ENCODE measurements at regions not wholly inside any gene's neighbourhood (a gene's known extent, or its start where the extent isn't known, plus 50 kb on each side); places are given as distances from the start of the nearest gene placed in this dataset.

- no peak for DNase-seq
- no peaks in the 10 kb centered on the region for H3K4me1 Mint-ChIP-seq
- peaks cover 5 to 11% (median 8%) of the 10 kb centered on the region in 3 donors for H3K27me3 Mint-ChIP-seq
- H3K27ac Mint-ChIP-seq, result peak overlapping the region in 1 of 6 donors; percentile 3
- H3K4me3 Mint-ChIP-seq, result no peak overlapping the region
- no peaks in the 10 kb centered on the region for H3K36me3 Mint-ChIP-seq
- ATAC-seq (ENCODE audit: low read depth in 2 of 2), result no peak
- H3K9me3 Mint-ChIP-seq, result peaks cover 0 to 4% (median 0%) of the 10 kb centered on the region in 7 donors
Observed at GRCh38 chr1:14082331-14082730, 382.3 kb downstream of the PRDM2 start.

GRCh38 chr1:14083277-14083676, 383.3 kb downstream of the PRDM2 start:
- DNase-seq (no peak), ATAC-seq (ENCODE audit: low read depth in 2 of 2) (no peak)
- Mint-ChIP-seq H3K9me3 (peaks cover 0 to 2% (median 0%) of the 10 kb centered on the region in 7 donors), H3K4me3 (no peak overlapping the region), H3K27ac (no peak overlapping the region), H3K36me3 (no peaks in the 10 kb centered on the region), H3K4me1 (no peaks in the 10 kb centered on the region), H3K27me3 (peaks cover 5 to 11% (median 8%) of the 10 kb centered on the region in 3 donors)

DNA sequence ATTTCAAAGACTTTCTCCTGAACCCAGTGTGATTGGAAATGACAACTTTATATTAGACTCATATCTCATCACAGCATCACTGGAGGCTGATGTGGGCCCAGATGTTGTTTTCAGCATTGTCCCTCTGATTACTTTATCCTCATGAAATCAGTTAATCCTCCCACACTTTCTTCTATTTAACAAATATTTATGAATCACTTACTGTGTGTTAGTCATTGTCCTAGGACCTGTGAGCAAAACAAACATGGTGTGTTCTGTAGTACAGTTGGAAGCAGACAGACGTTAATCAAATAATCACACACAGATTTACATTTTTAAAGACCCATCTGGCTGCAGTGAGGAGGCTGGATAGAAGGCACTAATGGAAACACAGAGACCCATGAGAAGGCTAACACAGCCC, 383.7 kb downstream of the PRDM2 start:
- Mint-ChIP-seq H3K27ac (no peak overlapping the region), H3K4me1 (no peaks in the 10 kb centered on the region), H3K9me3 (peaks cover 0 to 2% (median 0%) of the 10 kb centered on the region in 7 donors), H3K27me3 (peaks cover 5 to 11% (median 8%) of the 10 kb centered on the region in 3 donors), H3K4me3 (no peak overlapping the region), H3K36me3 (no peaks in the 10 kb centered on the region)
- DNase-seq, result no peak
- no peak for ATAC-seq (ENCODE audit: low read depth in 2 of 2)

GRCh38 chr1:14090062-14090461, 390.1 kb downstream of the PRDM2 start:
- H3K4me1 Mint-ChIP-seq, result no peaks in the 10 kb centered on the region
- H3K9me3 Mint-ChIP-seq, result peaks cover 6 to 15% (median 10%) of the 10 kb centered on the region in 7 donors
- no peak for ATAC-seq (ENCODE audit: low read depth in 2 of 2)
- H3K27me3 Mint-ChIP-seq, result peaks cover 22 to 30% (median 27%) of the 10 kb centered on the region in 3 donors
- no peak overlapping the region for H3K4me3 Mint-ChIP-seq
- DNase-seq, result no peak
- peaks cover 7 to 9% of the 10 kb centered on the region in 2 donors for H3K36me3 Mint-ChIP-seq
- no peak overlapping the region for H3K27ac Mint-ChIP-seq

- Mint-ChIP-seq H3K27ac (no peak overlapping the region), H3K4me1 (no peaks in the 10 kb centered on the region), H3K9me3 (peaks cover 6 to 15% (median 10%) of the 10 kb centered on the region in 7 donors), H3K36me3 (peaks cover 7 to 9% of the 10 kb centered on the region in 2 donors), H3K4me3 (no peak overlapping the region), H3K27me3 (peaks cover 22 to 35% (median 27%) of the 10 kb centered on the region in 3 donors)
- DNase-seq (no peak), ATAC-seq (ENCODE audit: low read depth in 2 of 2) (no peak)
Observed at GRCh38 chr1:14090531-14090930, 390.5 kb downstream of the PRDM2 start.

DNA sequence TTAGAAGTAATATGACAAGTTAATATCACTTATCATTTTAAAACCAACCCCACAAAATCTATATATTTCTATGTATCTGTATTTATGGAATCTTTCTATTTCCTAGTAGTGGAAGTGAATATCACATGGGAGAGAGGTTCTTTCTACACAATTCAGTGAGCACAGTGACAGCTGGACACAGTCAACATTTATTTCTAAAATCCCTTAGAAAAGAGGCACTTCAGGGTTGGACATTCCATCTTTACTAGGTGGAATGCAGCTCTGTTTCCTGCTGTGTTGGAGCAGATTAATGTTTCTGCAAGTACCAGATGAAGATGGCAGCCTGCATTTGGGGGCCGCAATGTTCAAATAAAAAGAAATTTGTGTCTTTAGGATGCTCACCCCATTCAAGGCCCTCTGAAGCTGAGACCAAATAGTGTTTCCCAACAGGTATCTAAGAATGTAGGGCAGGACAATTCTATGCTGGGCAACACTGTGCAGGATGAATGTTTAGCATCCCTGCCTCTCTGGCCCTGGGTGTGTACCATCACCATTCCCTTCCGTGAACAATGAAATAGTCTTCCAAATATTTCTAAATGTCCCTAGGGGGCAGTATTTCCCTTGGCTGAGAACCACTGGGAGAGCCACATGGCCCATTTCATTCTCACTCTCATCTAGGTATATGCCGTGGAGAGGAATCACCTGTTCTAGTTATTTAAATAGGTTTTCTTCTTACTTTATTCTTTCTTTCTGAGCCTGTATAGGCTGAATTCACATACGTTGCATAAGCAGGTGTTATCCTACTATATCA, 394.8 kb downstream of the PRDM2 start:
- Mint-ChIP-seq H3K4me3 (no peak overlapping the region), H3K9me3 (peaks cover 4 to 15% (median 13%) of the 10 kb centered on the region in 7 donors), H3K36me3 (peaks cover 7 to 8% of the 10 kb centered on the region in 2 donors), H3K4me1 (no peaks in the 10 kb centered on the region), H3K27me3 (peaks cover 38 to 55% (median 45%) of the 10 kb centered on the region in 3 donors), H3K27ac (no peak overlapping the region)
- DNase-seq, result no peak
- no peak for ATAC-seq (ENCODE audit: low read depth in 2 of 2)

DNA sequence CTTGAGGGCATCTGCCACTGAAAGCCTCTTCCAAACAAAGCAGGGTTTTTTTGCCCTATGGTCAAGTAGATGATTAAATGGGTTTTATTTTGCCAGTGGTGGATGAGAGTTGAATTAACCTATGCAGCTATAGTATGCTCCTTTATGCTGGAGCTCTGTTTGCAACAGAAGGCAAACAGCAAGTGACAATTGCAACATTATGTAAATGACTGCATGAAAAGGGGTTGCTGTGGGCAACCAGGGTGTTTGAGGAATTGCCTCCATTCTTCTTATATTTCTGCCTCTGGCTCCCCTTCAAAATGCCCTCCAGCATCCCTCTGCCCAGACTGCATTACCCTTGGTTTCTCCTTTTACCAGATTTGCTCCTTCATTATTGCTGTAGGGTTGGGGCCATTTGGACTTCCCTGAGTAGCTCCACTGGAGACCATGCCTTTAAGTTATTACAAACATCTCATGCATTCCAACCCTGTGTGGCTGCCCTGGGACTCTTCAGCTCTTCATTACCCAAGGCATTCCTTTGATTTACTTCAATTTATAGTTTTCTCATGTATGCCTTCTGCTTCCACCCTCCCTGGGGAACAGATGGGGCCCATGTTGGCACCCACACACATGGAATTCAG, 398.4 kb downstream of the PRDM2 start:
- H3K36me3 Mint-ChIP-seq, result no peaks in the 10 kb centered on the region
- H3K4me3 Mint-ChIP-seq, result no peak overlapping the region

DNA sequence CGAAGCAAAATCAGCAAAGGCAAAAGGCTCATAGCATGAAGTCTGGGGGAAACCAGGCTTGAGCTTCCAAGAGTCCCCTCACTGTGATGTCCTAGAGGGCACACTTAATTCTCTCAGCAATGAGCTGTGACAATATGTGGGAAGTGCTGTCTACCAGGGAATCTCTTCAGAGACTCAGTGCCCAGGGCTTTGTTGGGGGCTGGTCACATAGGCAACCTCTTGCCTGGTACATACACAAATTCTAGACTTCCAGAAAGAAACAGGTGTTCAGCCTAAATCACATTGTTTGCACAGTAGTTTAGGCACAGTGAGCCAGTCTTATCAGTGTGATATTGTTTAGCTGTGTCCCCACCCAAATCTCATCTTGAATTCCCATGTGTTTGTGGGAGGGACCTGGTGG, 400.5 kb downstream of the PRDM2 start:
- no peak for ATAC-seq (ENCODE audit: low read depth in 2 of 2)
- H3K36me3 Mint-ChIP-seq, result no peaks in the 10 kb centered on the region
- no peak overlapping the region for H3K4me3 Mint-ChIP-seq
- peaks cover 31 to 39% (median 33%) of the 10 kb centered on the region in 3 donors for H3K27me3 Mint-ChIP-seq
- peaks cover 0 to 3% (median 0%) of the 10 kb centered on the region in 7 donors for H3K9me3 Mint-ChIP-seq
- DNase-seq, result no peak
- H3K27ac Mint-ChIP-seq, result no peak overlapping the region
- H3K4me1 Mint-ChIP-seq, result no peaks in the 10 kb centered on the region

More for the DNA sequence above, 398.4 kb downstream of the PRDM2 start:
- DNase-seq, result no peak
- Mint-ChIP-seq H3K27ac (no peak overlapping the region), H3K9me3 (peaks cover 0 to 3% (median 0%) of the 10 kb centered on the region in 7 donors), H3K27me3 (peaks cover 32 to 46% (median 38%) of the 10 kb centered on the region in 3 donors), H3K4me1 (no peaks in the 10 kb centered on the region)
- ATAC-seq (ENCODE audit: low read depth in 2 of 2), result no peak

DNA sequence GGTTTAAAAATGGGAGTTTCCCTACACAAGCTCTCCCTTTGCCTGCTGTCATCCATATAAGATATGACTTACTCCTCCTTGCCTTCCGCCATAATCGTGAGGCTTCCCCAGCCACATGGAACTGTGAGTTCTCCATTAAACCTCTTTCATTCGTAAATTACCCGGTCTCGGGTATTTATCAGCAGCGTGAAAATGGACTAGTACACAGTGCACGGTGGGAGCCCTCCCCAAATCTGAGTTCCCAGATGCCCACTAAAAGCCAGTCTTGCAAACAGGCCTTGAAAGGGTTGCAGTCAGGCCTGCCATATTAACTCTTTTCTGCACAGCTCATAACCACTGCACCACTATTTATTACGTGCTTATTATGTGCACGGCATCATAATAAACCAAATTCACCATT, 400.9 kb downstream of the PRDM2 start:
- H3K9me3 Mint-ChIP-seq, result peaks cover 0 to 5% (median 0%) of the 10 kb centered on the region in 7 donors
- ATAC-seq (ENCODE audit: low read depth in 2 of 2), result no peak

DNA sequence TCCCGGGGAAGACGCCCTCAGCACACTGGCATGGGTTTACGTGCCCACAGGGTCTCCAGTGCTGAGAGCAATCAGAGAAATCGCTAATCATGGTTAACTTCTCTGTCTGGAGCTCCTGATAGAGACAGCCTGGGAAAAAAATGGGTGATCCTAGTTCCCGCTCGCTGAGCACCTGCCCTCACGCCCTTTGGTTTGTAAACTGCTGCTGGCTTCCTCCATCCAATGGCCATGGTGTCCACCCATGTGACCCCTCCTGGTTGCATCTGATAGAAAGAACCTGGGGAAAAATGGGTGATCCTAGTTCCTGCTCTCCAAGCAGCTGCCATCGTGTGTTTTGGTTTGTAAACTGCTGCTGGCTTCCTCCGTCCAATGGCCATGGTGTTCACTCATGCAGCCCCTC, 402.2 kb downstream of the PRDM2 start:
- no peak for DNase-seq
- Mint-ChIP-seq H3K27ac (no peak overlapping the region), H3K27me3 (peaks cover 33 to 41% (median 34%) of the 10 kb centered on the region in 3 donors), H3K4me1 (no peaks in the 10 kb centered on the region), H3K4me3 (no peak overlapping the region), H3K9me3 (peaks cover 0 to 5% (median 0%) of the 10 kb centered on the region in 7 donors), H3K36me3 (no peaks in the 10 kb centered on the region)
- ATAC-seq (ENCODE audit: low read depth in 2 of 2), result no peak

More for the DNA sequence above, 400.9 kb downstream of the PRDM2 start:
- Mint-ChIP-seq H3K27ac (no peak overlapping the region), H3K36me3 (no peaks in the 10 kb centered on the region), H3K4me3 (no peak overlapping the region), H3K27me3 (peaks cover 33 to 36% (median 33%) of the 10 kb centered on the region in 3 donors), H3K4me1 (no peaks in the 10 kb centered on the region)
- no peak for DNase-seq

DNA sequence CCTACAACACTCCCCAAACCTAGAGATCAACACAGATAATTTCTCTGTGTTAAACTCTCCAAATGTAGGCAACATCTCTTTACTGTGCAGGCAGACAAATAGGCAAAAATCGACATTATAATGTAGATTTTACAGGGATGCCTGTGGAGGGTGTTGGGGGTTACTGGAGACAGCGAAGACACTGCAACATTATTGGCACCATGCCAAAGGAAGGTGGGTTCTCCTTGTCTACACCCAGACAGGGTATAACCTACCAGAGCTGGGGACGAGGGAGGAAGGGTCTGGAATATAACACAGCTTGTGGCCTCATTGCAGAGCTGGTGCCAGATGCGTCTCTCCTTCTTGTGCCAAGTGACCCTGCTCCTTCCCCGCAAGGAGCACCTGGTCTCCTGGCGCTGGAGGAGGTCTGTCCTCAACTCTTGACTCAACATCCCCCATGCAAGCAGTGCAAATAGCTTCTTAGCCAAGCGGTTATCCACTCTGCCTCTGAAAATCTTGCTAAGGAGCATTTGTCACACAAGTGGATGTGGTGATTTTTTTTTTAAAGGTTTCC, 404.0 kb downstream of the PRDM2 start:
- DNase-seq, result no peak
- Mint-ChIP-seq H3K4me1 (no peaks in the 10 kb centered on the region), H3K4me3 (no peak overlapping the region), H3K27ac (no peak overlapping the region), H3K9me3 (peaks cover 0 to 5% (median 0%) of the 10 kb centered on the region in 7 donors), H3K36me3 (no peaks in the 10 kb centered on the region), H3K27me3 (peaks cover 31 to 38% (median 36%) of the 10 kb centered on the region in 3 donors)
- ATAC-seq (ENCODE audit: low read depth in 2 of 2), result no peak

DNA sequence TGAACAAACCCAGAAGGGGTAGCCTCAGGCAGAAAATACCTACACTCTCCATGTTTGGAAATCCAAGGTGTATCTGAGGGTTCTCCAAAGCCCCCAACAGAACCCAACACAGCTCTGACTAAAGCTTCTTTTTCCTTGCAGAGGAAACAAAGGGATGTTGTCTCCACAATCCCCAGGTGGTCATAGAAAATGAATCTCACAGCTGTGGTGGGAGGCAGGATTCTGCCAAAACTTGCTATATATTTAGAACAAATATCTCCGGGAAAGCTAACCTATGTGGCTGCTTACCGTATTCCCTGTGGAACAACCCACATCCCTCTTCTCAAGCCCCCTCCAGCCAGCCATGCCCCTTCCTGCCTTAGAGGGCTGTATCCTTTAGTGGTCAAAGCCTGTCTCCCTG, 406.1 kb downstream of the PRDM2 start:
- Mint-ChIP-seq H3K4me3 (no peak overlapping the region), H3K4me1 (no peaks in the 10 kb centered on the region), H3K9me3 (peaks cover 0 to 2% (median 0%) of the 10 kb centered on the region in 7 donors), H3K27me3 (peaks cover 20 to 37% (median 24%) of the 10 kb centered on the region in 3 donors), H3K36me3 (no peaks in the 10 kb centered on the region), H3K27ac (no peak overlapping the region)
- DNase-seq, result no peak
- no peak for ATAC-seq (ENCODE audit: low read depth in 2 of 2)

- H3K4me1 Mint-ChIP-seq, result no peaks in the 10 kb centered on the region
- ATAC-seq (ENCODE audit: low read depth in 2 of 2) (no peak), DNase-seq (no peak)
- no peaks in the 10 kb centered on the region for H3K36me3 Mint-ChIP-seq
- peaks cover 0 to 2% (median 0%) of the 10 kb centered on the region in 7 donors for H3K9me3 Mint-ChIP-seq
- no peak overlapping the region for H3K4me3 Mint-ChIP-seq
- peaks cover 18 to 33% (median 23%) of the 10 kb centered on the region in 3 donors for H3K27me3 Mint-ChIP-seq
- no peak overlapping the region for H3K27ac Mint-ChIP-seq
Observed at GRCh38 chr1:14106679-14107313, 406.8 kb downstream of the PRDM2 start.
